Colonic mucosa (tissue), 4 donors: ENCODE measurements at regions not wholly inside any gene's neighbourhood (a gene's known extent, or its start where the extent isn't known, plus 50 kb on each side); places are given as distances from the start of the nearest gene placed in this dataset.

Source experiments
- DNase-seq: peaks from one replicate; pipeline ENCODE4 v3.0.0-alpha.2; 2020
- H3K27ac ChIP-seq: fragments of 200-600 bp; one replicate; pipeline ENCODE4 v1.8.0; 2021
- H3K27me3 ChIP-seq: fragments of 200-600 bp; one replicate; pipeline ENCODE4 v1.8.0; 2021
- H3K36me3 ChIP-seq: fragments of 200-600 bp; one replicate; pipeline ENCODE4 v1.8.0; 2021
- H3K4me1 ChIP-seq: fragments of 200-600 bp; one replicate; pipeline ENCODE4 v1.8.0; 2021; ENCODE audit warnings: mild to moderate bottlenecking
- H3K4me3 ChIP-seq: fragments of 200-600 bp; one replicate; pipeline ENCODE4 v1.8.0; 2021
- H3K9ac ChIP-seq, 2 donors: one replicate each; pipeline ENCODE4 v1.7.0; 2013; ENCODE audit warnings: control low read depth in 2 of 2, low read depth in 2 of 2, low read length in 2 of 2
- H3K9me3 ChIP-seq: fragments of 200-600 bp; one replicate; pipeline ENCODE4 v1.8.0; 2021
- intact Hi-C: fragments of 100-400 bp; cut with DNase I; formaldehyde crosslinking; loops from one replicate; pipeline ENCODE4 v1.14.1; 2022
- TF ChIP-seq, protein P1 (sequence below): fragments of 200-600 bp; IDR thresholded peaks from one replicate; pipeline ENCODE4 v1.8.0; 2022; ENCODE audit warnings: antibody characterized with exemption, mild to moderate bottlenecking
- donor health status: healthy.
- donor health status: DM: no; HTN: no; CAD: no.
- donor health status: DM: no; HTN: no; CAD: no.

DNA sequence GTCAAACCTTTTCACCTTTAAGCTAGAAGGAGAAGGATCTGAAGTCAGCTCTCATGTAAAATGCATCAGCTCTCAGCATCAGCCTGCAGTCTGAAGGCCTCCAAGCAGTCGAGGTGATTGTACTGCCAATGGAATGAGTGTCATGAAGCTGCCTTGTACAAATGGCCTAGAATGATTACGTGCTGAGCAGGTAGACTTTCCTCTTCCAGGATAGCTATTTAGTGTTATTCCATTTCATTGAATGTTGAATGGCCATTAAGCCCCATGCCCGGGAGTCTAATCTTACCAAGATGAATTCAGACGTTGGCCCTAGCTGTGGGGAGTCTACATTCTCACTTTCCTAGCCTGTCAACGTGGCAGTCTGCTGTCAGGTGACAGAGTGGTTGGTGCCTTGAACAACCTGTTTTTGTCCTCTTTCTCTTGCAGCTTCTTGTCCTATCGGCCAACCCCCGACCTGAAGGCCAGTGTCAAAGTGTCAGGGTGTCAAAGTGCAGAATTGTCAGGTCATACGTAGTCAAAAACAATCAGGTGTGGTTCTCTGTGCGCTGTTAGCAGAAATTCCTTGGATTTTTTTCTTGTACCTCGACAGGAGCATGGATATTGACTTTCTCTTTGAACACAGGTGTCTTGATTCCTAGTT is 95.2 kb upstream of the TIAM2 start:
- Histone ChIP-seq H3K4me1 (no peaks in the 10 kb centered on the region), H3K4me3 (no peak overlapping the region), H3K9ac (no peak overlapping the region), H3K27ac (no peak overlapping the region), H3K27me3 (no peaks in the 10 kb centered on the region), H3K9me3 (no peaks in the 10 kb centered on the region), H3K36me3 (no peaks in the 10 kb centered on the region)
- no peak for DNase-seq
- TF ChIP-seq, protein P1, sequence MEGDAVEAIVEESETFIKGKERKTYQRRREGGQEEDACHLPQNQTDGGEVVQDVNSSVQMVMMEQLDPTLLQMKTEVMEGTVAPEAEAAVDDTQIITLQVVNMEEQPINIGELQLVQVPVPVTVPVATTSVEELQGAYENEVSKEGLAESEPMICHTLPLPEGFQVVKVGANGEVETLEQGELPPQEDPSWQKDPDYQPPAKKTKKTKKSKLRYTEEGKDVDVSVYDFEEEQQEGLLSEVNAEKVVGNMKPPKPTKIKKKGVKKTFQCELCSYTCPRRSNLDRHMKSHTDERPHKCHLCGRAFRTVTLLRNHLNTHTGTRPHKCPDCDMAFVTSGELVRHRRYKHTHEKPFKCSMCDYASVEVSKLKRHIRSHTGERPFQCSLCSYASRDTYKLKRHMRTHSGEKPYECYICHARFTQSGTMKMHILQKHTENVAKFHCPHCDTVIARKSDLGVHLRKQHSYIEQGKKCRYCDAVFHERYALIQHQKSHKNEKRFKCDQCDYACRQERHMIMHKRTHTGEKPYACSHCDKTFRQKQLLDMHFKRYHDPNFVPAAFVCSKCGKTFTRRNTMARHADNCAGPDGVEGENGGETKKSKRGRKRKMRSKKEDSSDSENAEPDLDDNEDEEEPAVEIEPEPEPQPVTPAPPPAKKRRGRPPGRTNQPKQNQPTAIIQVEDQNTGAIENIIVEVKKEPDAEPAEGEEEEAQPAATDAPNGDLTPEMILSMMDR, result no peak
- intact Hi-C loops, result no loop called here

DNA sequence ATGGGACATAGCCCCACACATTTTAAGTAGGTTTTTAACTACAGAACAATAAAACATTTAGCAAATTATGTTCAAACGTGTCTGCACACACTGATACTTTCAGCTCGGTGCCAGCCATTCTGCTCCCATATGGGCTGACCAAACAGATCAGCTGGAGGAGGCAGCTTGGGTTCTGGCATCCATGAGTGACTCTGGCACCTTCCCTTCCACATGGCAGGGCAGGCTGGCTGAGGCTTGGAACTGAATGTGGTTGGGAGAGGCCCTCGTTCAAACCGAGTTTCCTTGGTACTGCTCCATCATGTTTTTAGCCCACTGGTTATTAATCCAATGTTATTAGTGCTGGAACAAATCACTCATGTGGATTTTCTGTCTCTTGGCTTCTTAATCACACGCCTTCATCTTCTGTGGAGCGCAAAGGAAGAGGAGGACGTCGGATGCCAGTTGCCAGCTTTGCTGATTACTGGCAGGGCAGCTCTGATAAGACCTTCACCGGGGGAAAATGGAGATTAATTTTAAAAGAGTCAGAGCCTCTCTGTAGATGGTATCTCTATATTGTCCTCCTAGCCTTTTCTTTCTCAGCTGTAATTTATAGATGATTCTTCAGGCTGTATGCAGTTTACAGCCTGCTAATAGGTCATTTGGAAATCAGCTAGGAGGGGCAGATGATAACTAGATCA is 93.1 kb upstream of the TIAM2 start:
- Histone ChIP-seq H3K4me3 (no peak overlapping the region), H3K4me1 (no peaks in the 10 kb centered on the region), H3K9me3 (no peaks in the 10 kb centered on the region), H3K9ac (no peak overlapping the region), H3K27ac (no peak overlapping the region), H3K27me3 (no peaks in the 10 kb centered on the region), H3K36me3 (no peaks in the 10 kb centered on the region)
- TF ChIP-seq, protein P1, result no peak
- no peak for DNase-seq
- intact Hi-C loops, result no loop called here

DNA sequence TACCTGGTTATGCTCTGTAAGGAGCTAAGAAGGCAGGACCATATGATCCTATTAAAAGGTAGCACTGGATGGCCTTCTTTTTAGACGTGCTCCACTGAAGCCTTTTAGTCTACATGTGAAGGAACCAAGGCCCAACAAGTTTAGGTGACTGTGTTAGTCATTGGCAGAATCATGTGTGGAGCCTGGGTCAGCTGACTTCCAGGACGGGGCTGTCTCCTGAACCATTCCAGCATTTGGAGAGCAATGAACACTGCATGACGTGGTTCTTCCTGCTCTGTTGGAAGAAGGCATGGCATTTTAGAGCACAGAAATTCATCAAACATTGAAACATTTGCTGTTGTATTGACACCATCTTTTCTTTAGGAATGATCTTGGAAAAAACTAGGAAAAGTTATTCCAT is 87.8 kb upstream of the TIAM2 start:
- H3K4me1 ChIP-seq, result no peaks in the 10 kb centered on the region
- no peak for DNase-seq
- no peaks in the 10 kb centered on the region for H3K36me3 ChIP-seq
- intact Hi-C loops, result no loop called here
- H3K4me3 ChIP-seq, result no peak overlapping the region
- TF ChIP-seq, protein P1, result no peak
- no peak overlapping the region for H3K27ac ChIP-seq
- H3K9me3 ChIP-seq, result no peaks in the 10 kb centered on the region
- no peak overlapping the region for H3K9ac ChIP-seq
- H3K27me3 ChIP-seq, result no peaks in the 10 kb centered on the region

DNA sequence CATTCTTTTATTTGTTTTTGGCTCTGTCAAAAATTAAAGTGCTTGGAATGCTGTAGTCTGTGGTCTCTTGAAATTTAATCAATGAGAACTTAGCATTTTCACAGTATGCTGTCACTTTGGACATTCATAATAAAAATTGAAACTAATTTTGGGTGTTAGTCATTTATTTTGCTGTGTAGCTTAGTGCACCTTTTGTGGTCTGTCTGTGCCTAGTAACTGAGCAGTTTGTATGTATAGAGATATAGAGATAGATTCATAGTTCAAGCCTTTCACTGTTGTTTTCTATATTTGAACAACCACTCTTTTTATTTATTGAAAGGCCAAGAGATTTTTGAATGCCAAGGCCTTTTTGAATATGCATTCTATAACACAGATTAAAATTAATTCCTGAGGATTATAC is 86.4 kb upstream of the TIAM2 start:
- no peak overlapping the region for H3K9ac ChIP-seq
- TF ChIP-seq, protein P1, result no peak

DNA sequence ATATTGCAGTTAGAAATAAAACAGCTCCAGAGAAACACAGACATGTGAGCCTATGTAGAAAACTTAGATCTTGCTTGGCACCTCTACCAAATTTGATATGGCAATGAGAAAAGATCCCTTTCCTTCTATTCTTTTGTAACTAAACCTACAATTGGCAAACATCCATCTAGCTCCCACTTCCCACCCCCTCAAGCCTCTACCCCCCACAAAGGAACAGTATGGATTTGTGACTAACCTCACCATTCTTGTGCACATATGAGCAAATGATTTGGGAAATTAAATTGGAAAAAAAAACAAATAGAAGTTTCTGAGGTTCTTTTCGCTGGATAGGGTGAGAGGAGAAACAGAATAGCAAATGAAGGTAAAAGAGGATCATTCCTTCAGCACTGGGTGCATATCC is 85.8 kb upstream of the TIAM2 start:
- no peak overlapping the region for H3K27ac ChIP-seq
- no peak for DNase-seq
- H3K4me3 ChIP-seq, result no peak overlapping the region
- H3K36me3 ChIP-seq, result no peaks in the 10 kb centered on the region
- no peak overlapping the region for H3K9ac ChIP-seq
- H3K9me3 ChIP-seq, result no peaks in the 10 kb centered on the region
- no peaks in the 10 kb centered on the region for H3K27me3 ChIP-seq
- intact Hi-C loops, result no loop called here
- TF ChIP-seq, protein P1, result no peak
- H3K4me1 ChIP-seq, result no peaks in the 10 kb centered on the region

More for the DNA sequence above, 86.4 kb upstream of the TIAM2 start:
- Histone ChIP-seq H3K4me3 (no peak overlapping the region), H3K9me3 (no peaks in the 10 kb centered on the region), H3K36me3 (no peaks in the 10 kb centered on the region), H3K27ac (no peak overlapping the region), H3K27me3 (no peaks in the 10 kb centered on the region), H3K4me1 (no peaks in the 10 kb centered on the region)
- DNase-seq, result no peak
- intact Hi-C loops, result no loop called here
